GM21360 (cell line): ENCODE measurements at regions not wholly inside any gene's neighbourhood (a gene's known extent, or its start where the extent isn't known, plus 50 kb on each side); places are given as distances from the start of the nearest gene placed in this dataset.

Source experiments
- ATAC-seq: cut with Tn5 transposase; IDR thresholded peaks from one replicate; pipeline ENCODE4 v1.9.1; 2021; ENCODE audit warnings: mild to moderate bottlenecking, moderate library complexity; ENCODE audit not compliant: unreplicated experiment

DNA sequence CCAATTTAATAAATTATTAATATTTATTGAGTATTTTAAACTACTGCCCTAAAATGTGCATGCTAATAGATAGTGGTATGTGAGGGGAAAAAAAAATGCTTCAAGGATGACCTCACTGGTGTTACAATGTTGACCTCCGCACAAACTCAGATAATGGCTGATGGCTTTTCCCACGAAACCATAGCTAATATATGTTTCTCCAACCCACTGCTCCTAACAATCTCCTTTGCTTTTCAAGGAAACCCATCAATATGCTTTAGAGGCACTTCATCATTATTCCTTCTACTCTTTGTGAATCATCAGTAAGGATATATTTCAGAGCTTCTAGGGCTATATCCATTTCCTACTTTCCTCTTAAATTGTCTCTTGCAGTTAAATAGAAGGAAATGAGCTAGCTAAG lies 1752.0 kb upstream of the TENM3 start:
- ATAC-seq = no peak

DNA sequence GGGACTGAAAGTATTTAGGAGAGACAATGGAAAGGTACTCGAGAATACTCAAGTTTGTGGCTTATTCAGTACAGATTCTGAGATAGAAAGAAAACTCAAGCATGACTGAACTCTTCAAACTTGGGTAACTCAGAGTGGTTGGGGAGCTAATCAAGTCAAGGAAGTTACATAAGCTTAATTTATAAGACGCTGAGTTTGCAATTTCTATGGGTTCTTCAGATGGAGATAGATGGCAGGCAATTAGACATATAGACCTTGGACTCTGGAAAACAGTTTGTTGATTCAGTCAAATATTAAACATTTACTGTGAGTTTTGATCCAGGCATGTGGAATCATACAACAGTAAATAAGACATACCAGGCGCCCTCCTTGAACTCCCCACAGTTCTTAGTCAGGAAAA lies 1749.9 kb upstream of the TENM3 start:
- ATAC-seq = no peak

DNA sequence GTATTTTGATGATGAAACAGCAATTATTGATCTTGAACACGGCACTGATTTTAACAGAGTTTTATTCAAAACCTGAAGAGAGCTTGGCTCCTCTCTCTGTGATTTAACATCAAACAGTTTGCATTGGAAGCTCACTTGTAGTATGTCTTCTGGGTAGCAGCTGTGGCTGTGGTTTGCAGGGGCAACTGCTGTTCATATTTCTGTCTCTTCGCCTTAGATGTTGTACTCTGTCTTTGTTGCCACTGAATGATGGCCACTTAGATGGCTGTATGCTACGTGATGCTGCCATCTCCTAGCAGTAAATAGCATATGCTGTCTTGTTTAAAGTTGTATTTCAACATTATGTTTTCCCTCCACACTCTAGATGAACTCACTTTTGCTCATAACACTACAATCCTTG lies 1743.0 kb upstream of the TENM3 start:
- ATAC-seq = no peak

DNA sequence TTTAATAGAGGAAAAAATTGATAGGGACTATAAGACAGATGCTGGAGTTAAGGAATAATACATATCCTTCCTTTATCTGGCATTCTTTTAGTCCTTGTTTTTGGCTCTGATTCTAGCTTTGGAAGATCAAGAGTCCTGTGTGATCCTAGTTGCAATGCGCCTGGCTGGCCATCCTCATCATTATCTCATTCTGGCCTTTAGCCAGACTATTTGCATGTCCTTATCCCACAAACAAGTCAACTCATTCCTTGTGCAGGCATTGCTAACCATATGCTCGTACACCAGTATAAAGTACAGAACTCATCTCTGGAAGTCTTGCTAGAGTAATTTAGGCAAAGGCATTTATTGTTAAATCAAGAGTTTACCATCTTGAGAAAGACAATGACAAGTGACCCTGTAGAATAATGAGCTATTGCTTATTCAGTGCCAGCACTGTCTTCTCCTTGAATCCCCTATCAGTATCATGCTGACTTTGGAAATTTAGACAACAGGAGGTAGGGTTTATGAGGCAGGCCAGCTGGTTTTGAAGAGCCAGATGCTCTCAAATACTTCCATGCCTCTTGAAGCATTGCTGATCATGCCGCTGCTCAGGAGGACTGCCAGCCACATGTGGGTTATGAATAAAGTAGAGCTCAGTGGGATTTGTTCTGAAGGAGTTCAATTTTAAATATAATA lies 1730.3 kb upstream of the TENM3 start:
- no peak for ATAC-seq

DNA sequence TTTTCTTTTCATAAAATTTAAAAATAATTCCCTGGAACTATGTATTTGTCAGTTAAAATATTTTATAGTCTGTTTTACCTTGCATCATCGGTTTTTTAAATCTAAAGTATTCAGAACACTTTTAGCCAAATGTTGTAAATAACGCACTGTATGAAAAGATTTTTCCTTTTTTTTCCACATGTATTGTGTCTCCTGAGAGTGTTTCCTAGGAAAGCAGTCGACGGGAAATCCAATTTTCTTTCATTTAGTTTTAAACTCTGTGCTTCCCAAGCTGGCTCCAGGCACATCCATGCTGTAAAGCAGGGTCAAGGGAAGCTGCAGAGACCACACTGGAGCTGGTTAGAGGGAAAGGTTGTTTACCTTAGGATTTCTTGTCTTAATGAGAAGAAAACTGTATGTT lies 1724.3 kb upstream of the TENM3 start:
- ATAC-seq = no peak

DNA sequence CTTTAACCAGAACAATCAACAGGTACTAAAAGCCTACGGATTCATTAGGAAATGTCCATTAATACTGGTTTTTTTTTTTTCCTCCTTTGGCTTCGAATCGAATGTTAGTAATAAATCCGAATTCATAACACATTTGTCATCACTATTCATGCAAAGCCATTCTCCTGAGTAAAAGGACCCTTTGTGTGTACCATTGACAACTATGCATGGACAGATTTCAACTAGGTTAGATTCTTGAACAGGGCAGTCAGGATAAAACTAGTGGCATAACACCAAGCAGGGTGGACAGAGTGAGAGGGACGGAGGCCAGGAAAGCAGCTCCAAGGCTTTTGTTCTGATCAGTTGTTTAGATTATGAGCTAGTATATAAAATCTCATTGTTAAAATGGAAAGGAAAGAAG lies 1722.0 kb upstream of the TENM3 start:
- no peak for ATAC-seq

DNA sequence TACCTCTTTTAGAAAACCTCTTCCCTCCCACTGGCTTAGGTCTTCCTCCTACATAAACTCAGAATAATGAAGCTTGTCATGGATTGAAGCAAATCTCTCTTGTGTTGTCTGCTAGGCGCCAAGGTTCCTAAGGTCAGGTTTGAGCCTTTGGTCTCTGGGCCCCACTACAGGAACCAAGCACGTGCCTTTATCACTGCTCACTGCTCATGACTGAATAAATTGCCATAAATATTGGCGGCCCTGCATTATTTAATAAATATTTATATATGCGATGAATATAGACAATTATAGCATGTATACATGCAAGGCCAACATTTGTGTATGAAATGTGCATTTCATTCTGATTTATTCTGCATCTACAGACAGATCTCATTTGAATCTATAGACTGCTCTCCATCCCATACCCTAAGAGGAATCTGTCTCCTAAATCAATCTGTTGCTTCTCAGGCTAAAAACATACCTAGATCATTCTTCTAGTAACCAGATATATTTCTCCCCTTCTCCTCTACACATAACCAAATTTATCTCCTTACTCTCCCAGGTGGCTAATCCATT lies 1717.6 kb upstream of the TENM3 start:
- no peak for ATAC-seq

DNA sequence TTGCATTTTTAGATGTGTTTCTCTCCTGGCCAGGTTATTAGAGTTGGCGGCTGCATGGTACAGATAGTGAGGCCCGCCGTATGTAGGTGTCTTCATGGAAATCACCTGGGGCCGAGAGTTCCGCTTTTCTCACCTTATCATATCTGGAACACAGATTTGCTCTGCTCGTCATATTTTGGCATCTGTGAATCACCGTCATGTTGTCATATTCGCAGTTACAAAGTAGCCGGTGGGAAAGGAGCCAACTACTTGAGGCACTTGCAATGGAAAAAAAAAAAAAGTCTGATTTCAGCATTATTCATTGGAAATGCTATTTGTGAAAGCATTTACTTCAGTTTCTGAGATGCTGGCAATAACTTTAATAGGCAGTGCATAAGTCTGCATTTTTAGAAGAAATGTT lies 1715.2 kb upstream of the TENM3 start:
- no peak for ATAC-seq

DNA sequence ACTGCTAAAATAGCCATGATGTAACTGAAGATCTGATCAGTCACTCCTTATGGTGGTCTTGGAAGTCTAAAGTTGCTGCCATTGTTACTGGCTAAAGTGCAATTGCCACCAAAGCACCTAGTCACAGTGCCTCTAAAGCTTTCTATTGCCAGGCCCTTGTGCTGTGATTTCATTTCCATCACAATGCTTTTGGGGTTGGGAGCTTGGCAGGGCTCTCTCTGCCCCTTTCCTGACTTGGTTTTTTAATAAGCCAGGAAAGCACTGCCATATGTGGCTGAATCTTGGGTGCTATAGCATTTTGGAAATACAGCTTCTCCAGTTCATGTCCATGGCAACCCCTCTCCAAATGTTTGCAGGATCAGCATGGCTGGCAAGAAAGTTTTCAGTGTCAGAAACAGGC lies 1712.4 kb upstream of the TENM3 start:
- no peak for ATAC-seq

DNA sequence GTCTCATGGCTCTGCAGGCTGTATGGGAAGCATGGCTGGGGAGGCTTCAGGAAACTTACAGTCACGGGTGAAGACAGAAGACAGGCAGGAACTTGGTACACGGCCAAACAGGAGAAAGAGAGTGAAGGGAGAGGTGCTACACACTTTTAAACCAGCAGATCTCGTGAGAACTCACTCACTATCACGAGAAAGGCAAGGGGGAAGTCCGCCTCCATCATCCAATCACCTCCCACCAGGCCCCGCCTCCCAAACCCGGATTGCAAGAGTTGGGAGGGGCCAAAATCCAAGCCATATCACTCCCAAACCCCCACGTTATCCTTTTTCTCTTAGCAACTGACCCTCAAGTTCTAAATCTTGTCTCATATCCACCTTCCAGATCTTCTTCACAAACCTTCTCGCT lies 1710.5 kb upstream of the TENM3 start:
- ATAC-seq = no peak

DNA sequence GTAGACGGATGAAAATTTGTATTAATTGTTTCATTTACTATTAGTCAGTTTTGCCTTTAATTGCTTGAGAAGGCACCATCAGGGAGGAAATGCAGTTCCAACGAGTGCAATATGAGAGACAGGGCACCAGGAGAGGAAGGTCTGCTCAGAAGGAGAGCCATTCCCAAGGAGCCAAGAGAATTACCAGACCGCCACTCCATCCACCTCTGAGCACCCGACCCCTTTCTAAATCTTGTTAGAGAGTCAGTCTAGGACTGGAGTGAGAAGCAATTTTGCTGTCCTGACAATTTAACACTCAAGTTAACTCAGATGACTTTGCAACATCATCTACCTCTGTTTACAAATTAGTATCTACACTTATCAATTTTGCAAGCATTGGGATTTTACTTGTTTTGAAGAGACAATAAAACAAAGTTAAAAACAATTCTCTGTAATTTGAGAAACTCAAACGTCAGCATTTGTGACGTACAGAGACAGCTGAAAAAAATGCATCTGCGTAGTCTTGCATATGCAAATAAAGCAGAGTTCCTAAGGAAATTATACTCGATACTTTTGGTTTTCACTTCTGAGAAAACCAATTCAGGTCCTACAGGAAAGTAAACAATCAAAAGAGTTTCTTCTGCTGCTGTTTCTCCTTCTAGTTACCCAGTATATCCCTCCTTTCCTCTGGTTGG lies 1704.7 kb upstream of the TENM3 start:
- ATAC-seq = no peak

DNA sequence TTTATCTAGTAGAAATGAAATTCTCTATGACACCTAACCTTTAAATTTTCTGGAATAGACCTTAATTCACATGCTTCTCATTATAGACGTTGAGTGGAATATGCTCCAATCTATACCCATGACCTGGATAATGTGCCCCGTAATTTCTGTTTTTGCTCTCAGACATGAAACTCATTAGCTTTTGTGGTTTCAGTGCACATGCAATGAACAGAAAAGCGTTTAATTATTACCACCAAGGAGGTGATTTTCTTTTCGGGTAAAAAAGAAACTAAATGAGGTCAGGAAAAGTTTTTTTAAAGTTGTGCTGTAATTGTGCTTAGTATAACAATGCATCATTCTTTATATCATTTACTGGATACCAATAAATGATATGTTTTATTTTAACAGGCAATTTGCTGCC lies 1703.9 kb upstream of the TENM3 start:
- no peak for ATAC-seq

DNA sequence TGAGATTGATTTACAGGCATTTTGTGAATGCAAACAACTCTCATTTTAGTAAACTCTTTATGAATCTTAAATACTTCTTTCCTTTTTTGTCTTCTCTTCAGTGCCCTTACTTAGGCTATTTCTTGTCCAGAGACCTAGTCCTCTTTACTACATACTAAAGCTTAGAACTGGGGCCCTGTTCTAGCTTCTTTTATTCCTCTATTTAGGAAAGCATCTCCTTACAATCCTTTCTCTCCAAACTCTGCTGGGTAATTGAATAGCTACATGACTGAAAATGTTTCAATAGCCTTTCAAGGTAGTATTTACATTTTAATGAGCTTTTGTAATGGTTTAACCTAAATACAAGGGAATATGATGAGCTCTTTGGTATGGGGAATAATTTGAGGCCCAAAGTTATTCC lies 1701.5 kb upstream of the TENM3 start:
- ATAC-seq = no peak

DNA sequence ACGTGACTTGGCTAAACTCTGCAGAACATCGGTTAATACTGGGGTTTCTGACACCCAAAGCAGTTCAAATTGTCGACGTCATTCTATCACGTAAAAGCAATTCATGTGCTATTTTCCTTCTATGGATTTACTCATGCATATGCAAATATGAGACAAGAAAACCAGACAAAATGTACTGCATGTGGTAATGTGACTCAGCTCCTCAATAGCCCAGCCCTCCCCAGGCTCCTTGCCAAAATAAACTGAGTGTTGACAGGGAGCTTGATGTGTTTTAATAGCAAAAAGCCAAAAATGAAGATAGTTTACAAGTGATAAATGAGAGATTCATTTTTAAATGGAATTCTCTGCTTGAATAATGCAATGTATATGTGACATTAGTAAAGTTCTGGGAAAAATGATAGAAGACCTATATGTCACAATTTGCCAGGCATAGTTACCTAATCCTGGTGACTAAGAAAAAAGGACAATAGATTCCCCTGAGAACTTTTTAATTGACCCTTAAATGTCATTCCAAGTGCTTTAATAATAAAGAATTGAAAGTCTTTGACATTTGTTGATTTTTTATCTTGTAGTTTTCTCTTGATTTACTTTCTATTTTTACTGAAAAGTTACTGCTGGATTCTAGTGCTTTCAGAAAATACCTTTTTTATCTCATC lies 1700.6 kb upstream of the TENM3 start:
- ATAC-seq = no peak

DNA sequence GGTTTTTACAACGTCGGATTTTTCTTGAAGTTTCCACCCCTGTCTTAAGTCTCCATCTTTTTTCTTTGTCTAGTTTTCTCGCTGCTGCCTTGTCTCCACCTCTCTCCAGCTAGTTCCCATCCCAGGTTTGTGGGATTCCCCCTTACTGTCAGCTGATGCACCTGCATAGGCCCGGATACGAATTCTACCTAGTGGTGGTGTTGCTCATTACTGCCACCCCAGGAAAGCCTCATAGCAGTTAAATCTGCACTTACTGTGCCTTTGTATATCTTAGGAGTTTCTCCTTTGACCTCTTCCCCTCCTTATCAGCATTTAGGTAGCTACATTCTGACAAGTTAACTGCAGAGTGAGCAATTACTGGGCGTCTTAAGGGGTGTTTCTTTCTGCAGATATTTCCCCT lies 1693.1 kb upstream of the TENM3 start:
- no peak for ATAC-seq

DNA sequence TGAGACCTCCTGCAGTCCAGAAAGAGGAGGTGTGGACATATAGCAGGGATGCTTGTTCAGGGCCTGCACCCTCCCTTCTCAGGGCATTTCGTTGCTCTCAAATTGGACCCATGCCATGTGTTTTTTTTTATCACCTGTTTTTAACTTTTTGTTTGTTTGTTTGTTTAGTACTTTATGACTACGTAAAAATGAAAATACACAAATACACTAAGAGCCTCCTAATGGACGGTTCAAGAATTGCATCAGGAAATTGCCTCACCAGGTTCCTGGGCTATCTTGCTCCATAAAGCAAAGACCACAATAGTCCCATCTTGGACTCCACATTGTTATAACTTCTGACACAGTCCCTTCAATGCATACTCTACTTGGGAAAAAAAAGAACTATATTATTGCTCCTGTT lies 1685.9 kb upstream of the TENM3 start:
- ATAC-seq = no peak

DNA sequence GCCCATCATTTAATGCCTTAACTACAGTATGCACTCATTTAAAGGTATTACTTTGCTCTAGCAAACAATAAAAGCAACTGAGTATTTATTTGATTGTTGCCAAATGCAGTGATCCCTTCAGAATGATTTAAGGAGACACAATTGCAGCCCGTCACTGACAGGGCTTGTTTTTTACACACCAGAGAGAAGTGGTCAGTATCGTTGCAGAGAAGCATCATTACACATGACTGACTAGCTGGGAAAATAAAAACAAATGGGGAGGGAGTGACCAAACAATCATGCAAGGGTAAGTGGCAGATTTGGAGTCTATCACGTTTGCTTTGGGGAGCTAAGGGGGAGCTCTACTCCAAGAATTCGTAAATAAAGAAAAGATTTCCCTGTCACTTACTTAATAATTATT lies 1685.3 kb upstream of the TENM3 start:
- ATAC-seq = no peak

DNA sequence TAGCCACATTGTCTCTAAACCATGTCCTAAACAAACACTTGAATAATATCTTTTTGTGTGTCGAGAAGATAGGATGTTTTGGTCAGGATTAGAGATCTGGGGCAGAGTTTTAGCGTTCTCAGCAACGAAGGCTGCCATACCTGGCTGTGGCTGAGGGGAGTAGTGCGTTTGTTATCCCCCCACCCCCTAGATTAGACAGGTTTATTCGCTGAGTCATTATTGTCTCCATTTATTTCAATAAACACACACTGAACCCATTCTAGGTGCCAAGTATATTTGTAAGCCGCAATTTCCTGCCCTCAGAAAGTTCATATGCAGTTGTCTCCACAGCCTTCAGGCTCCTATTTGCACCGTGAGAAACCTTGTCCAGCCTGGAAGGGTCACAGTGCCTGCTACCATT lies 1684.8 kb upstream of the TENM3 start:
- ATAC-seq = no peak

DNA sequence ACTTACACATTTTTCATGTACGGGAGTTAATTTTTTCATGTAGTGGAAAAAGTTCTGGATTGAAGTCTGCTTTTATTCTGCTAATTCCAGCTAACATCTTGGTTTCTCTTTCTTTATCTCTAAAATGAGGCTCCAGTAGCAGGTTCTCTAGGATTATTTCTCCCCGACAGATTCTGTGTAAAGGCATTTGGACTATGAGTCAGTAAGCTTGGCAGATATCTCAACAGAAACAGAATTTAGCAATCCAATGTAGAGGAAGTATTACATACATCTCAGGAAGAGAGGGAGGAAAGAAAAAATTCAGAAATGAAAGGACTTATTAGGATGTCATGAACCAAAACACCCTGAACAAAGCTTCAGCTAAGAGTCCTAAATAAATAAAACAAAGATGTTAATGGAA lies 1682.3 kb upstream of the TENM3 start:
- no peak for ATAC-seq

DNA sequence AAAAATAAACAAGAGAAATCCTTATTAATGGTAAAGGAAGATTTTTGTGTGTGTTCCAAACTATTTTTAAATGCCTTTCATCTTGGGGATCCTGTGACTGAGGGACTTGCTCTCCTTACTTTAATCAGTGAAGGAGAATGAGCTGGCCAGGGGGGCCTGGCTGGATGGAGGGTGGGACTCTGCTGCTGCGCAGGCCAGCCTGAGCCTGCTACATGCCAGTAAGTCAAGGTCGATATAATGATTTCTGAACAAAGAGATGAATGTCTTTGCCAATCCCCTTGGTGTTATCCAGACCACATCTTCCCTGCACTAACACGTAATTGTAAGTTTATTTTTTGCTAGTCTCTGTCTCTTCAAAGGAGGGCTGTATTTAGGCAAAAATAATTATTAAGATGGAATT lies 1679.2 kb upstream of the TENM3 start:
- no peak for ATAC-seq

DNA sequence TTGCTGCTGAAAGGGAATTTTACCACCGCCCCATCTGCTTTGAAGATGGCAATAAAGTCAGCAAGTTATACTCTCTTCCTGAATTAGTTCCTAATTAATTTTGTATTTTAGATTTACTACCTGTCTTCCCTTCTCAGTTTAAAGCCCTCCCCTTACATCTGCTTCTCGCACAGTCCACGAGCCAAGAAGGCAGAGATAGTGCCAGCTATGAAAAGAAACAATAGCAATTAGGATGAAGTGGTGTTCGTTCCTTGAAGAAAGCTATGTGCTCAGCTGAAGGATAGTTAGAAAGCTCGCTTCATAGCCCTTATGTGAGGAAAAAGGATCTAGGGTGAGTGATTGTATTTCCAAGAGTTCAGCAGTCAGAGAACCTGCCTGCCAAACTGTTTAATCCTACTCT lies 1678.8 kb upstream of the TENM3 start:
- ATAC-seq = no peak

DNA sequence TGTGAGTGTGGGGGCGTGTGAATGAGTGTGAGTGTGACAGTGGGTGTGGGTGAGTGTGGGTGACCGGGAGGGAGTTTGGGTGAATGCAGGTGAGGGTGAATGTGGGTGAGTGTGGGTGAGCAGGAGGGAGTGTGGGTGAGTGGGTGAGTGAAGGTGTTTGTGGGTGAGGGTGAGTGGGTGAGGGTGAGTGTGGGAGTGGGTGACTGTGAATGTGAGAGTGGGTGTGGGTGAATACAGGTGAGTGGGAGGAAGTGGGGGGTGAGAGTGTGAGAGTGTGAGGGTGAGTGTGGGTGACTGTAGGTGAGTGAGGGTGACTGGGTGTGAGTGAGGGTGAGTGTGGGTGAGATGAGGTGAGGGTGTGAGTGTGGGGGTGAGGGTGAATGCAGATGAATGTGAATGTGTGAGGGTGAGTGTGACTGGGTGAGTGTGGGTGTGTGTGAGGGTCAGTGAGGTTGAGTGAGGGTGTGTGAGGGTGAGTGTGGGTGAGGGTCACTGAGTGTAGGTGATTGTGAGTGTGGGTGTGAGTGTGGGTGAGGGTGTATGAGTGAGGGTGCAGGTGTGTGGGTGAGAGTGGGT lies 1677.3 kb upstream of the TENM3 start:
- no peak for ATAC-seq
